ENCODE measurements at regions not wholly inside any gene's neighbourhood (a gene's known extent, or its start where the extent isn't known, plus 50 kb on each side); places are given as distances from the start of the nearest gene placed in this dataset.

GRCh38 chr13:53216773-53217172, 188.2 kb downstream of the OLFM4 start:
- H3K4me3 ChIP-seq (ENCODE audit: control insufficient read depth in 2 of 3, extremely low read depth in 1 of 3, insufficient read depth in 2 of 3, low read depth in 1 of 3, low read length in 3 of 3): no peak overlapping the region
- no peak for TF ChIP-seq EZH2 (IDR thresholded peaks at IDR 0.05; ENCODE audit: low read length)
- TF ChIP-seq, protein P1, sequence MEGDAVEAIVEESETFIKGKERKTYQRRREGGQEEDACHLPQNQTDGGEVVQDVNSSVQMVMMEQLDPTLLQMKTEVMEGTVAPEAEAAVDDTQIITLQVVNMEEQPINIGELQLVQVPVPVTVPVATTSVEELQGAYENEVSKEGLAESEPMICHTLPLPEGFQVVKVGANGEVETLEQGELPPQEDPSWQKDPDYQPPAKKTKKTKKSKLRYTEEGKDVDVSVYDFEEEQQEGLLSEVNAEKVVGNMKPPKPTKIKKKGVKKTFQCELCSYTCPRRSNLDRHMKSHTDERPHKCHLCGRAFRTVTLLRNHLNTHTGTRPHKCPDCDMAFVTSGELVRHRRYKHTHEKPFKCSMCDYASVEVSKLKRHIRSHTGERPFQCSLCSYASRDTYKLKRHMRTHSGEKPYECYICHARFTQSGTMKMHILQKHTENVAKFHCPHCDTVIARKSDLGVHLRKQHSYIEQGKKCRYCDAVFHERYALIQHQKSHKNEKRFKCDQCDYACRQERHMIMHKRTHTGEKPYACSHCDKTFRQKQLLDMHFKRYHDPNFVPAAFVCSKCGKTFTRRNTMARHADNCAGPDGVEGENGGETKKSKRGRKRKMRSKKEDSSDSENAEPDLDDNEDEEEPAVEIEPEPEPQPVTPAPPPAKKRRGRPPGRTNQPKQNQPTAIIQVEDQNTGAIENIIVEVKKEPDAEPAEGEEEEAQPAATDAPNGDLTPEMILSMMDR (optimal IDR thresholded peaks at IDR 0.05 in 1 of 3, IDR thresholded peaks at IDR 0.05 in 1 of 3, conservative IDR thresholded peaks at IDR 0.05 in 1 of 3; ENCODE audit: extremely low read depth in 1 of 3, insufficient read depth in 2 of 3, low read length in 3 of 3): no peak
- no peak for DNase-seq (ENCODE audit: low read depth, low spot score)

DNA sequence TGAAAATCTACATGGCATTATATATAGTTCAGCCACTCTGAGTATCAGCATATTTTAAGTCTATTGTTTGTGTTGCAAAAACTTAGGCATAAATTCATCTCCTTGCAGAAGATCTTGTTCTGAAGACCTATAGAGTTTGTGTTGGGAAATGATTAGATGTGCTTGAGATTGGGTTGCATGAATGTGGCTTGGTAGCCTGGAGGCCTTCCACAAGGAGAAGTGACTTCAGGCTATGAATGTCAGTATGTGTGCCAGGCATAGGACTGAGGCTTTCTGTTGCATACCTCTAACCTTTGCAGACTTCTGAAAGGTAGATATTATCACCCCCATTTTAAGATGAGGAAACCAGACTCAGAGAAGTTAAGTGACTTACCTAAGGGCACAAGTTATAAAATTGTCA, 188.6 kb downstream of the OLFM4 start:
- Histone ChIP-seq H3K79me2 (ENCODE audit: control insufficient read depth, insufficient read depth, low read length) (no peaks in the 10 kb centered on the region), H3K4me1 (ENCODE audit: control insufficient read depth, extremely low read depth, insufficient read depth, low read length) (no peaks in the 10 kb centered on the region), H3K9ac (ENCODE audit: control insufficient read depth, extremely low read depth, insufficient read depth, low read length) (no peak overlapping the region), H3K9me1 (ENCODE audit: control insufficient read depth, extremely low read depth, insufficient read depth, low read length) (no peaks in the 10 kb centered on the region), H3K4me2 (ENCODE audit: control insufficient read depth, extremely low read depth, insufficient read depth, low read depth, low read length) (no peak overlapping the region), H3K4me3 (ENCODE audit: control insufficient read depth in 2 of 3, extremely low read depth in 1 of 3, insufficient read depth in 2 of 3, low read depth in 1 of 3, low read length in 3 of 3) (no peak overlapping the region), H3K27me3 (ENCODE audit: control insufficient read depth, extremely low read depth, insufficient read depth, low read length) (no peaks in the 10 kb centered on the region), H3K27ac (ENCODE audit: control insufficient read depth, insufficient read depth, low read length) (no peak overlapping the region), H3K9me3 (ENCODE audit: control insufficient read depth, low read depth, low read length) (no peaks in the 10 kb centered on the region), H2AFZ (ENCODE audit: control insufficient read depth, low read length) (no peak overlapping the region), H3K36me3 (ENCODE audit: control insufficient read depth in 2 of 2, extremely low read depth in 1 of 2, insufficient read depth in 2 of 2, low read length in 2 of 2) (no peaks in the 10 kb centered on the region), H4K20me1 (ENCODE audit: control insufficient read depth, extremely low read depth, insufficient read depth, low read length) (no peaks in the 10 kb centered on the region)
- FAIRE-seq: no peak
- DNase-seq (ENCODE audit: low read depth, low spot score): no peak
- dilution Hi-C loops (cut with MboI; ENCODE audit: extremely low pct_ligation_motif_present, low sequenced_read_pairs): no loop called here
- TF ChIP-seq EZH2 (IDR thresholded peaks at IDR 0.05; ENCODE audit: low read length): no peak
- TF ChIP-seq, protein P1 (optimal IDR thresholded peaks at IDR 0.05 in 1 of 3, IDR thresholded peaks at IDR 0.05 in 1 of 3, conservative IDR thresholded peaks at IDR 0.05 in 1 of 3; ENCODE audit: extremely low read depth in 1 of 3, insufficient read depth in 2 of 3, low read length in 3 of 3): no peak

More at GRCh38 chr13:53216773-53217172, 188.2 kb downstream of the OLFM4 start:
- Histone ChIP-seq H3K36me3 (ENCODE audit: control insufficient read depth in 2 of 2, extremely low read depth in 1 of 2, insufficient read depth in 2 of 2, low read length in 2 of 2) (no peaks in the 10 kb centered on the region), H2AFZ (ENCODE audit: control insufficient read depth, low read length) (no peak overlapping the region), H3K9me3 (ENCODE audit: control insufficient read depth, low read depth, low read length) (no peaks in the 10 kb centered on the region), H3K27ac (ENCODE audit: control insufficient read depth, insufficient read depth, low read length) (no peak overlapping the region), H3K27me3 (ENCODE audit: control insufficient read depth, extremely low read depth, insufficient read depth, low read length) (no peaks in the 10 kb centered on the region), H3K9me1 (ENCODE audit: control insufficient read depth, extremely low read depth, insufficient read depth, low read length) (no peaks in the 10 kb centered on the region), H3K4me2 (ENCODE audit: control insufficient read depth, extremely low read depth, insufficient read depth, low read depth, low read length) (no peak overlapping the region), H4K20me1 (ENCODE audit: control insufficient read depth, extremely low read depth, insufficient read depth, low read length) (no peaks in the 10 kb centered on the region), H3K9ac (ENCODE audit: control insufficient read depth, extremely low read depth, insufficient read depth, low read length) (no peak overlapping the region), H3K4me1 (ENCODE audit: control insufficient read depth, extremely low read depth, insufficient read depth, low read length) (no peaks in the 10 kb centered on the region), H3K79me2 (ENCODE audit: control insufficient read depth, insufficient read depth, low read length) (no peaks in the 10 kb centered on the region)
- no peak for FAIRE-seq
- dilution Hi-C loops (cut with MboI; ENCODE audit: extremely low pct_ligation_motif_present, low sequenced_read_pairs): no loop called here
